GM10266 (cell line): ENCODE measurements at regions not wholly inside any gene's neighbourhood (a gene's known extent, or its start where the extent isn't known, plus 50 kb on each side); places are given as distances from the start of the nearest gene placed in this dataset.

Experiments
- DNase-seq: peaks from one replicate; pipeline ENCODE4 v3.0.0; 2012; ENCODE audit errors: extremely low spot score
- CTCF ChIP-seq: IDR thresholded peaks from 2 replicates; pipeline ENCODE4 v1.5.1; 2012; ENCODE audit warnings: mild to moderate bottlenecking, low read depth; ENCODE audit not compliant: control insufficient read depth, insufficient read depth; ENCODE audit errors: missing control alignments

GRCh38 chr9:86517475-86517874 lies 163.3 kb upstream of the TUT7 start:
- no peak for TF ChIP-seq CTCF
- DNase-seq, result no peak

GRCh38 chr9:86516564-86516963 lies 162.4 kb upstream of the TUT7 start:
- no peak for DNase-seq
- no peak for TF ChIP-seq CTCF

GRCh38 chr9:86515221-86515620 lies 161.0 kb upstream of the TUT7 start:
- no peak for TF ChIP-seq CTCF
- no peak for DNase-seq

- no peak for DNase-seq
- no peak for TF ChIP-seq CTCF
Measured at GRCh38 chr9:86513429-86513828, 159.2 kb upstream of the TUT7 start.

- DNase-seq, result no peak
- TF ChIP-seq CTCF, result no peak
Measured at GRCh38 chr9:86512929-86513328, 158.7 kb upstream of the TUT7 start.

GRCh38 chr9:86511614-86512360 lies 157.6 kb upstream of the TUT7 start:
- no peak for TF ChIP-seq CTCF
- no peak for DNase-seq

- TF ChIP-seq CTCF, result no peak
- DNase-seq, result peak; percentile 25
Measured at GRCh38 chr9:86508208-86508903, 154.1 kb upstream of the TUT7 start.
